ENCODE measurements at regions not wholly inside any gene's neighbourhood (a gene's known extent, or its start where the extent isn't known, plus 50 kb on each side); places are given as distances from the start of the nearest gene placed in this dataset.
A peak's percentile ranks its signal among the peaks of the same experiment; 100 is the strongest.
"Not testable (repeated sequence)": the region's sequence is repeated elsewhere in the genome, so short reads cannot be mapped to it uniquely, and the experiment has no call there.

GRCh38 chr10:28387140-28387539 lies 84.3 kb upstream of the MPP7 start:
- no peak for DNase-seq (ENCODE audit: low read depth in 2 of 3, low spot score in 2 of 3)

- no peak for DNase-seq (ENCODE audit: low read depth in 2 of 3, low spot score in 2 of 3)
Measured at GRCh38 chr10:28391283-28391682, 88.4 kb upstream of the MPP7 start.

GRCh38 chr10:28393956-28394568 lies 91.2 kb upstream of the MPP7 start:
- DNase-seq (ENCODE audit: low read depth in 2 of 3, low spot score in 2 of 3): peak in 2 of 3 experiments; percentile 32 to 37

- no peak for DNase-seq (ENCODE audit: low read depth in 2 of 3, low spot score in 2 of 3)
Measured at GRCh38 chr10:28396331-28396730, 93.5 kb upstream of the MPP7 start.

GRCh38 chr10:28397229-28397628 lies 94.4 kb upstream of the MPP7 start:
- DNase-seq (ENCODE audit: low read depth in 2 of 3, low spot score in 2 of 3): no peak

DNA sequence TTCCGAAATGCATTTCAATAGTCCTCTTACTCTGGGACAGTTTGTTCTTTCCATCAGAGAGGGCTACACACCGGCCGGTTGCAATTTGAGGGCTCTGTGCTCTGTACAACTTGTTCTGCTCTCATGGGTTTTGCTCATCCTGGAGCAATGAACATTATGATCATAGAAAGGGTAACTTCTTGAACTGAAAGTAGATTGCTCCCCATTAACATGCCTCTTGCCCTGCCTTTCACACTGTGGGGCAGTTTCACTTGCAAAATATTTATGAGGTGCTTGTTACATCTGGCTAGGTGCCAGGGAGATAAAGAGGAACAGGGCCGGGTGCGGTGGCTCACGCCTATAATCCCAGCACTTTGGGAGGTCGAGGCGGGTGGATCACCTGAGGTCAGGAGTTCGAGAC lies 97.3 kb upstream of the MPP7 start:
- no peak for DNase-seq (ENCODE audit: low read depth in 2 of 3, low spot score in 2 of 3)

- no peak for DNase-seq (ENCODE audit: low read depth in 2 of 3, low spot score in 2 of 3)
Measured at GRCh38 chr10:28400681-28401080, 97.8 kb upstream of the MPP7 start.

DNA sequence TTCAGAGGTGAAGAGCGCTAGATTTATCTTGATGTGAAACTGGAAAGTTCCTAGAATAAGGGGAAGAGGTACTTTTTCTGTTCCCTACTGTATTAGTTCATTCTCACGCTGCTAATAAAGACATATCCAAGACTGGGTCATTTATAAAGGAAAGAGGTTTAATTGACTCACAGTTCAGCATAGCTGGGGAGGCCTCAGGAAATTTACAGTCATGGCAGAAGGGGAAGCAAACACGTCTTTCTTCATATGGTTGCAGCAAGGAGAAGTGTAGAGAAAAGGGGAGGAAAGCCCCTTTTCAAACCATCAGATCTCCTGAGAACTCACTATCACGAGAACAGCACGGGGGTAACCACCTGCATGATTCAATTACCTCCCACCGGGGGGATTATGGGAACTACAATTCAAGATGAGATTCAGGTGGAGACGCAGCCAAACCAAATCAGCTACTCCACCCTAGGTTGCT lies 99.8 kb upstream of the MPP7 start:
- DNase-seq (ENCODE audit: low read depth in 2 of 3, low spot score in 2 of 3): not testable (repeated sequence)

DNA sequence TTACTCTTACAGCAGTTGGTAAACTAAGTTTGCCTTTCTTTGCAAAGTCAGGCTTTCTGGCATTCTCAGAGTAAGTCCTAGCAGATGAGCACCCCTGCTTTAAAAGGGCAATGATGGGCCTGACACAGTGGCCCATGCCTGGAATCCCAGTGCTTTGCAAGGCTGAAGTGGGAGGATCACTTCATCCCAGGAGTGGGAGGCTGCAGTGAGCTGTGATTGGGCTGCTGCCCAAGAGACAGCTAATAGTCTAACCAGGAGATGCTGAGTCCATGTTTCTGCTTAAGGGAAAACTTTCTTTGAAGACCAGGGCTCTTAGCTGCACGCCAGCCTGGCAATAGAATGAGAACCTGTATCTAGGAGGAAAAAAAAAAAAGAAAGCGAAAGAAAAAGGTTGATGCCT lies 100.2 kb upstream of the MPP7 start:
- no peak for DNase-seq (ENCODE audit: low read depth in 2 of 3, low spot score in 2 of 3)

- no peak for DNase-seq (ENCODE audit: low read depth in 2 of 3, low spot score in 2 of 3)
Measured at GRCh38 chr10:28408237-28408777, 105.4 kb upstream of the MPP7 start.

- DNase-seq (ENCODE audit: low read depth in 2 of 3, low spot score in 2 of 3): no peak
Measured at GRCh38 chr10:28410420-28411135, 107.7 kb upstream of the MPP7 start.

GRCh38 chr10:28411136-28411460 lies 108.2 kb upstream of the MPP7 start:
- no peak for DNase-seq (ENCODE audit: low read depth in 2 of 3, low spot score in 2 of 3)

DNA sequence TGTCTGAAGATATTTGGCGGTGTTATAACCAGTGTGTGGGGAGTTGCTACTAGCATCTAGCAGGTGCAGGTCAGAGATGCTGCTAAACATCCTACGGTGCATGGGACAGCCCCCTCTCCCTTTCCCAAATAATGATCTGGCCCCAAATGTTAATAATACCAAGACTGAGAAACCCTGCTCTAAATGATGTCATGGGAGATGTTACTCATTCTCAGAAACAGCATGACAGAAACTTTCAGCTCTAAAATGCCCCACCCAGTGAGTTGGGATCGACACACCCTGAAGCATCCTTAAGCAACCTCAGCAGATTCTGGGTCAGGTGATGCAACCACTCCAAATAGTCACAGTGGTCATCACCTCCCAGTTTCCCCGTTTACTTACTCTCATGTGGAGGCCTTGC lies 108.8 kb upstream of the MPP7 start:
- DNase-seq (ENCODE audit: low read depth in 2 of 3, low spot score in 2 of 3): no peak

- DNase-seq (ENCODE audit: low read depth in 2 of 3, low spot score in 2 of 3): no peak
Measured at GRCh38 chr10:28418069-28418468, 114.8 kb upstream of the WAC start.

DNA sequence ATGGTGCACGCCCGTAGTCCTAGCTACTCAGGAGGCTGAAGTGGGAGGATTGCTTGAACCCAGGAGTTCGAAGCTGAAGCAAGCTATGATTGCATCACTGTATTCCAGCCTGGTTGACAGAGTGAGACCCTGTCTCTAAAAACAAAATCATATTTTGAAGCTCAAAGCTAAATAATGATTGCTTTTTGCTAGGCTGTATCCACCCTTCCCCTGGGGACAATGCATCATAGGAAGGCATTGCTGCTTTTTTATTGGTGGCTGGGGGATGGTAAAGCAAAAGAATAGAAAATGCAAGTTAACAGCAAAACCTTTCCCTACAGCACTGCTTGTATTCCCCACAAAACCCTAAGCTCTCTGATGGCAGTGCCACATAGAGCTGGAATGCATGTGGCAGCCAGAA lies 107.5 kb upstream of the WAC start:
- DNase-seq (ENCODE audit: low read depth in 2 of 3, low spot score in 2 of 3): no peak

DNA sequence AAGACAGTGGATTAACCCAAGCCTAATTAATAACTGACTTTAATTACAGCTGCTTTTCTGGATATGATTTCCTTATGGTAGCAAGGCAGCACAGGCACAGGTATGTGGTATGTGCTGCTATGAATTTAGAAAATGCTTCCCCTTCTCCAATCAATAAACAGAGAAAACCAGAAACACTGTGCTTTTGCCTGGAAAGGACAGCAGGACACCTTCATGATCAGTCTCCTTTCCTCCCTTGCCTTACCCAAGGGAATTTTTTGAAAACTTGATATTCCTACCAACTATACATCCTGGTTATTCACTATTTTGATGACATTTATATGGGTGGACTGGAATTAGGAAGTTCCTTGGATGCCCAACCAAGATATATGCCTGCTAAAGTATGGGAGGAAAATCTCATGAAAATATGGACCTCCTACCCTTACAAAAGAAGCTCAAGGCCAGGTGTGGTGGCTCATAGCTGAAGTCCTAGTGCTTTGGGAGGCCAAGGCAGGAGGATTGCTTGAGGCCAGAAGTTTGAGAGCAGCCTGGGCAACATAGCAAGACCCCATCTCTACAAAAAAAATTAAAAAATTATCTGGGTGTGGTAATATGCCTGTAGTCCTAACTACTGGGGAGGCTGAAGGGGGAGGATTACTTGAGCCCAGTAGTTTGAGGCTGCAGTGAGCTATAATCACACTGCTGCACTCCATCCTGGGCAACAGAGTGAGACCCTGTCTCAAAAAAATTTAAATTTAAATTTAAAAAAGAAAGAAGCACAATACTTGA lies 106.3 kb upstream of the WAC start:
- DNase-seq (ENCODE audit: low read depth in 2 of 3, low spot score in 2 of 3): no peak

DNA sequence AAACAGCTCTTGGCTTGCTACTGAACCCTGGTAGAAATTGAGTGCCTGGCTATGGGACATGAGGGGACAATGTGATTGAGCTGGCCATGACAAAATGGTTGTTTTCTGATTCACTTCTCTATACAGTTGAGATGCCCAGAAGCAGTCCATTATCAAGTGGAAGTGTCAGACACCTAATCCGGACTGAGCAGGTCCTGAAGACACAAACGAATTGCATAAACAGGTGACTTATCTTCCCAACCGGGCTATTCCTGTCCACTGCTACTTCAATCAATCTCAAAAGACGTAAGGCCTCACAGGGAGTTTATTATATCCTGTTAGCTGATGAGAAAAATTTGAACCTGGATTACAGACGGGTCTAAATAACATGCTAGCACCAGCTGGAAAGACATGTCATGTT lies 105.5 kb upstream of the WAC start:
- no peak for DNase-seq (ENCODE audit: low read depth in 2 of 3, low spot score in 2 of 3)

GRCh38 chr10:28429045-28429444 lies 103.9 kb upstream of the WAC start:
- no peak for DNase-seq (ENCODE audit: low read depth in 2 of 3, low spot score in 2 of 3)

GRCh38 chr10:28429573-28430216 lies 103.2 kb upstream of the WAC start:
- no peak for DNase-seq (ENCODE audit: low read depth in 2 of 3, low spot score in 2 of 3)

- DNase-seq (ENCODE audit: low read depth in 2 of 3, low spot score in 2 of 3): no peak
Measured at GRCh38 chr10:28431139-28431538, 101.8 kb upstream of the WAC start.

- DNase-seq (ENCODE audit: low read depth in 2 of 3, low spot score in 2 of 3): no peak
Measured at GRCh38 chr10:28432210-28432676, 100.7 kb upstream of the WAC start.

Data from activated CD8-positive, alpha-beta memory T cell treated with anti-CD3 and anti-CD28 coated beads for 48 hours (primary cell).